SU-DHL-6 (cell line): ENCODE measurements at regions not wholly inside any gene's neighbourhood (a gene's known extent, or its start where the extent isn't known, plus 50 kb on each side); places are given as distances from the start of the nearest gene placed in this dataset.
A peak's percentile ranks its signal among the peaks of the same experiment; 100 is the strongest.

Experiments used
- H2AFZ ChIP-seq: fragments of 200-600 bp; sonication (generic); 2 replicates; pipeline ENCODE4 v1.6.1; 2014; ENCODE audit warnings: low read depth, mild to moderate bottlenecking, moderate library complexity, mixed read lengths, antibody characterized with exemption, low read length; ENCODE audit not compliant: severe bottlenecking
- H3F3A ChIP-seq: fragments of 200-600 bp; shearing (Covaris generic); 2 replicates; pipeline ENCODE4 v1.6.0; 2016; ENCODE audit warnings: antibody characterized with exemption, mild to moderate bottlenecking; ENCODE audit not compliant: insufficient read depth
- H3K27ac ChIP-seq: fragments of 200-600 bp; sonication (generic); 2 replicates; pipeline ENCODE4 v1.5.1; 2016; ENCODE audit warnings: low read depth, mild to moderate bottlenecking, low read length, moderate library complexity, mixed read lengths
- H3K27me3 ChIP-seq: fragments of 200-600 bp; sonication (generic), shearing (Covaris generic); 2 replicates; pipeline ENCODE4 v1.6.0; 2014; ENCODE audit warnings: mild to moderate bottlenecking, low read length
- H3K36me3 ChIP-seq: fragments of 200-600 bp; sonication (generic); 2 replicates; pipeline ENCODE4 v1.6.1; 2014; ENCODE audit warnings: mild to moderate bottlenecking, low read length, mixed read lengths
- H3K4me2 ChIP-seq: fragments of 300-600, 200-600 bp; shearing (Covaris generic), sonication (generic); 2 replicates; pipeline ENCODE4 v1.6.0; 2014; ENCODE audit warnings: low read length, low read depth, mild to moderate bottlenecking; ENCODE audit not compliant: poor library complexity, severe bottlenecking
- H3K4me3 ChIP-seq: fragments of 200-600 bp; sonication (generic); 2 replicates; pipeline ENCODE4 v1.5.1; 2014; ENCODE audit warnings: antibody characterized with exemption, low read length, mild to moderate bottlenecking, mixed read lengths; ENCODE audit not compliant: insufficient read depth, poor library complexity, severe bottlenecking
- H3K79me2 ChIP-seq: fragments of 200-600 bp; sonication (generic); 2 replicates; pipeline ENCODE4 v1.6.1; 2014; ENCODE audit warnings: mild to moderate bottlenecking, low read length, moderate library complexity; ENCODE audit not compliant: insufficient read depth
- H3K9ac ChIP-seq: fragments of 200-600 bp; sonication (generic); 2 replicates; pipeline ENCODE4 v1.7.0; 2014; ENCODE audit warnings: mild to moderate bottlenecking, low read length
- H3K9me2 ChIP-seq: fragments of 200-600 bp; sonication (generic); replicated peaks from 2 replicates; pipeline ENCODE4 v1.6.1; 2014; ENCODE audit warnings: low read length; ENCODE audit not compliant: insufficient read depth
- H3K9me3 ChIP-seq: fragments of 200-600 bp; sonication (generic); 2 replicates; pipeline ENCODE4 v1.6.1; 2014; ENCODE audit warnings: low read length, mixed read lengths; ENCODE audit not compliant: insufficient read depth
- H4K20me1 ChIP-seq: fragments of 200-600 bp; sonication (generic); 2 replicates; pipeline ENCODE4 v1.6.1; 2014; ENCODE audit warnings: low read depth, mild to moderate bottlenecking, antibody characterized with exemption, low read length, moderate library complexity, mixed read lengths
- CTCF ChIP-seq: fragments of 200-600 bp; sonication (generic); IDR thresholded peaks from one replicate; pipeline ENCODE4 v1.5.1; 2017; ENCODE audit warnings: antibody characterized with exemption, mild to moderate bottlenecking, low read length, moderate library complexity; ENCODE audit not compliant: insufficient read depth, poor library complexity, severe bottlenecking
- EZH2phosphoT487 ChIP-seq: fragments of 200-600 bp; sonication (generic), shearing (Covaris generic); conservative IDR thresholded peaks from 2 replicates; pipeline ENCODE4 v1.6.1; 2018; ENCODE audit warnings: mild to moderate bottlenecking, antibody characterized with exemption, low read length, moderate library complexity, mixed read lengths

GRCh38 chr5:173733831-173734501, 117.5 kb upstream of the BOD1 start:
- Histone ChIP-seq H3K4me2 (peak overlapping the region; percentile 65), H4K20me1 (no peaks in the 10 kb centered on the region), H3K4me3 (no peak overlapping the region), H3K9me3 (no peaks in the 10 kb centered on the region), H2AFZ (no peak overlapping the region), H3K9ac (peak overlapping the region; percentile 52), H3K79me2 (no peaks in the 10 kb centered on the region), H3K27me3 (no peaks in the 10 kb centered on the region), H3F3A (peaks cover 38% of the 10 kb centered on the region), H3K9me2 (no peaks in the 10 kb centered on the region), H3K36me3 (no peaks in the 10 kb centered on the region), H3K27ac (peak overlapping the region; percentile 97)
- TF ChIP-seq CTCF (peak; percentile 5), EZH2phosphoT487 (no peak)

GRCh38 chr5:173734716-173735115, 118.3 kb upstream of the BOD1 start:
- Histone ChIP-seq H3K9me3 (no peaks in the 10 kb centered on the region), H3F3A (peaks cover 38% of the 10 kb centered on the region), H3K4me3 (no peak overlapping the region), H4K20me1 (no peaks in the 10 kb centered on the region), H3K9ac (peak overlapping the region; percentile 52), H3K79me2 (no peaks in the 10 kb centered on the region), H3K9me2 (no peaks in the 10 kb centered on the region), H3K27me3 (no peaks in the 10 kb centered on the region), H2AFZ (no peak overlapping the region), H3K4me2 (peak overlapping the region; percentile 65), H3K36me3 (no peaks in the 10 kb centered on the region), H3K27ac (peak overlapping the region; percentile 97)
- TF ChIP-seq EZH2phosphoT487 = no peak
- no peak for TF ChIP-seq CTCF

- peak overlapping the region; percentile 65 for H3K4me2 ChIP-seq
- peak overlapping the region; percentile 52 for H3K9ac ChIP-seq
- H3K27me3 ChIP-seq = no peaks in the 10 kb centered on the region
- H4K20me1 ChIP-seq = no peaks in the 10 kb centered on the region
- peak overlapping the region; percentile 97 for H3K27ac ChIP-seq
- no peaks in the 10 kb centered on the region for H3K79me2 ChIP-seq
- no peaks in the 10 kb centered on the region for H3K36me3 ChIP-seq
- no peaks in the 10 kb centered on the region for H3K9me3 ChIP-seq
- no peak overlapping the region for H2AFZ ChIP-seq
- no peaks in the 10 kb centered on the region for H3K9me2 ChIP-seq
- no peak overlapping the region for H3K4me3 ChIP-seq
- TF ChIP-seq EZH2phosphoT487 = no peak
- no peak for TF ChIP-seq CTCF
- H3F3A ChIP-seq = peaks cover 38% of the 10 kb centered on the region
Observed at GRCh38 chr5:173735184-173735583, 118.7 kb upstream of the BOD1 start.
